ENCODE measurements at regions not wholly inside any gene's neighbourhood (a gene's known extent, or its start where the extent isn't known, plus 50 kb on each side); places are given as distances from the start of the nearest gene placed in this dataset.

GRCh38 chr4:114052227-114052626 lies 72.8 kb upstream of the ARSJ start:
- WGBS, 2 donors = 89 to 96% methylated on average over 4 of the region's 4 CpGs
- no peaks in the 10 kb centered on the region for H3K27me3 ChIP-seq
- no peak overlapping the region for H3K4me3 ChIP-seq
- H3K4me1 ChIP-seq = no peaks in the 10 kb centered on the region
- no peak for TF ChIP-seq CTCF (IDR thresholded peaks at IDR 0.05)
- no peak for TF ChIP-seq POLR2A (IDR thresholded peaks at IDR 0.05)
- H3K9me3 ChIP-seq = no peaks in the 10 kb centered on the region
- no peak for DNase-seq
- intact Hi-C loops (cut with DNase I; ENCODE audit: low total_unique reads) = no loop called here
- no peaks in the 10 kb centered on the region for H3K36me3 ChIP-seq (ENCODE audit: low read depth, missing control alignments)
- H3K27ac ChIP-seq = no peak overlapping the region

GRCh38 chr4:114056599-114056998 lies 77.2 kb upstream of the ARSJ start:
- Histone ChIP-seq H3K9me3 (no peaks in the 10 kb centered on the region), H3K27me3 (no peaks in the 10 kb centered on the region), H3K4me3 (no peak overlapping the region), H3K27ac (no peak overlapping the region), H3K4me1 (no peaks in the 10 kb centered on the region), H3K36me3 (ENCODE audit: low read depth, missing control alignments) (no peaks in the 10 kb centered on the region)
- DNase-seq = no peak
- intact Hi-C loops (cut with DNase I; ENCODE audit: low total_unique reads) = no loop called here
- TF ChIP-seq CTCF (IDR thresholded peaks at IDR 0.05) (no peak), POLR2A (IDR thresholded peaks at IDR 0.05) (no peak)
- 63% methylated on average over 5 of the region's 5 CpGs for WGBS, 2 donors

GRCh38 chr4:114057746-114058145 lies 78.3 kb upstream of the ARSJ start:
- intact Hi-C loops (cut with DNase I; ENCODE audit: low total_unique reads) = no loop called here
- Histone ChIP-seq H3K36me3 (ENCODE audit: low read depth, missing control alignments) (no peaks in the 10 kb centered on the region), H3K4me1 (no peaks in the 10 kb centered on the region), H3K9me3 (no peaks in the 10 kb centered on the region), H3K27me3 (no peaks in the 10 kb centered on the region), H3K27ac (no peak overlapping the region), H3K4me3 (no peak overlapping the region)
- WGBS, 2 donors = 73 to 90% methylated on average over 2 of the region's 2 CpGs
- no peak for DNase-seq
- TF ChIP-seq CTCF (IDR thresholded peaks at IDR 0.05) (no peak), POLR2A (IDR thresholded peaks at IDR 0.05) (no peak)

GRCh38 chr4:114062499-114062898 lies 83.1 kb upstream of the ARSJ start:
- Histone ChIP-seq H3K4me3 (no peak overlapping the region), H3K27me3 (no peaks in the 10 kb centered on the region), H3K27ac (no peak overlapping the region), H3K9me3 (no peaks in the 10 kb centered on the region), H3K4me1 (no peaks in the 10 kb centered on the region), H3K36me3 (ENCODE audit: low read depth, missing control alignments) (no peaks in the 10 kb centered on the region)
- DNase-seq = no peak
- no peak for TF ChIP-seq POLR2A (IDR thresholded peaks at IDR 0.05)
- no peak for TF ChIP-seq CTCF (IDR thresholded peaks at IDR 0.05)
- 80 to 83% methylated on average over 1 of the region's 1 CpG for WGBS, 2 donors
- intact Hi-C loops (cut with DNase I; ENCODE audit: low total_unique reads) = no loop called here

GRCh38 chr4:114072781-114073180 lies 93.3 kb upstream of the ARSJ start:
- intact Hi-C loops (cut with DNase I; ENCODE audit: low total_unique reads) = no loop called here
- DNase-seq = no peak
- WGBS, 2 donors = 77 to 100% methylated on average over 1 of the region's 1 CpG
- Histone ChIP-seq H3K4me1 (no peaks in the 10 kb centered on the region), H3K9me3 (no peaks in the 10 kb centered on the region), H3K36me3 (ENCODE audit: low read depth, missing control alignments) (no peaks in the 10 kb centered on the region), H3K27me3 (no peaks in the 10 kb centered on the region), H3K27ac (no peak overlapping the region), H3K4me3 (no peak overlapping the region)
- TF ChIP-seq CTCF (IDR thresholded peaks at IDR 0.05) (no peak), POLR2A (IDR thresholded peaks at IDR 0.05) (no peak)

Measured in testis (tissue), 2 donors.